ENCODE measurements at regions not wholly inside any gene's neighbourhood (a gene's known extent, or its start where the extent isn't known, plus 50 kb on each side); places are given as distances from the start of the nearest gene placed in this dataset.

- no peak for TF ChIP-seq CTCF (conservative IDR thresholded peaks at IDR 0.05; ENCODE audit: low read depth, low read length)
- TF ChIP-seq EZH2phosphoT487 (IDR thresholded peaks at IDR 0.05; ENCODE audit: borderline replicate concordance, low read length) = no peak
Measured at GRCh38 chr13:61036715-61037114, 378.9 kb downstream of the PCDH20 start.
